Stomach smooth muscle (tissue), 2 donors: ENCODE measurements at regions not wholly inside any gene's neighbourhood (a gene's known extent, or its start where the extent isn't known, plus 50 kb on each side); places are given as distances from the start of the nearest gene placed in this dataset.
"Not testable (repeated sequence)": the region's sequence is repeated elsewhere in the genome, so short reads cannot be mapped to it uniquely, and the experiment has no call there.

Source experiments
- H3K27ac ChIP-seq: one replicate; pipeline ENCODE4 v1.7.0; 2013; ENCODE audit warnings: mild to moderate bottlenecking, low read length, inconsistent platforms
- H3K27me3 ChIP-seq, 2 donors: one replicate each; pipeline ENCODE4 v1.7.0; 2013; ENCODE audit warnings: low read length in 2 of 2; ENCODE audit not compliant: insufficient read depth in 2 of 2, control insufficient read depth in 1 of 2
- H3K36me3 ChIP-seq, 2 donors: one replicate each; pipeline ENCODE4 v1.7.0; 2013; ENCODE audit warnings: low read length in 2 of 2; ENCODE audit not compliant: control insufficient read depth in 2 of 2, insufficient read depth in 2 of 2
- H3K4me1 ChIP-seq: one replicate; pipeline ENCODE4 v1.7.0; 2013; ENCODE audit warnings: low read length; ENCODE audit not compliant: control insufficient read depth, insufficient read depth
- H3K4me3 ChIP-seq, 2 donors: one replicate each; pipeline ENCODE4 v1.7.0; 2013; ENCODE audit warnings: low read length in 2 of 2
- H3K9ac ChIP-seq, 2 donors: one replicate each; pipeline ENCODE4 v1.7.0; 2013; ENCODE audit warnings: low read length in 2 of 2, mild to moderate bottlenecking in 1 of 2
- H3K9me3 ChIP-seq, 2 donors: one replicate each; pipeline ENCODE4 v1.7.0; 2013; ENCODE audit warnings: low read length in 2 of 2; ENCODE audit not compliant: control insufficient read depth in 2 of 2
- donor health status: healthy.
- donor health status: Pancreatic carcinoma.

DNA sequence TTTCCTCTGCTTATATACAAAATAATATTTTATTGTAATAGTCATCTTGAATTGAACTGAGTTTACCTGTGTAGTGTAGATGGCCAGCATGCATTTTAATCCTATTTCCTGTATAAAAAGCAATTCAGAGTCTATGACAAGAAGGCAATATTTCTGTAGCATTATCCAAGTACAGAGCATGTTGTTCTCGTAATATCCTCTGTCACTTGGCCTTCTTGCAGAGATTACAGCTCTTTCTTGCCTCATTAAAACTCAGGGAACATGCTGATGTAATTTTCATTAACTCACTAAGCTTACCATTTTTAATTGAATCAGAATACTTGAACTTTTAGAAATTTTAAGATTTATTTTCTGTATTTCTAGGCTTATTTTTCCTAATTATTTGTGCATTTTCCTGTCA, 203.3 kb upstream of the AGTR1 start:
- Histone ChIP-seq H3K27ac (no peak overlapping the region), H3K4me3 (no peak overlapping the region), H3K27me3 (no peaks in the 10 kb centered on the region), H3K36me3 (no peaks in the 10 kb centered on the region), H3K4me1 (no peaks in the 10 kb centered on the region), H3K9ac (no peak overlapping the region), H3K9me3 (no peaks in the 10 kb centered on the region)

DNA sequence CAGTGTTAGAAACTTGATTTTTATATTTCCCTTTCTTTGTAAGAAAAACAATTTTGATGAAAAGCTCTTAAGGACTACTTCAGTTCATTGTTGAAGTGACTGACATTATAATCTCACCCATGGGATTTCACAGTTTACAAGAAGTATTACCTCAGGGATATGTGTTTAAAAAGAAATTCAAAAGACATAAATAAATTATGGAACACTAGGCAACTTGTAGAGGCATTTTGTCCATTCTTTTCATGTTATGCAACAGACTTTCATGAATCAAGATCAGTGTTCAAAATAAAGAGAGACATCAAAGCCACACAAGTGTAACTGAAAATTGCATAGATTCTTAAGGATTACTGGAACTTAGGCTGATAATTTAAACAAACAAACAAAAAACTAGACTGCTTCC, 196.8 kb upstream of the AGTR1 start:
- Histone ChIP-seq H3K9ac (no peak overlapping the region), H3K36me3 (no peaks in the 10 kb centered on the region), H3K27me3 (no peaks in the 10 kb centered on the region), H3K4me3 (no peak overlapping the region), H3K4me1 (no peaks in the 10 kb centered on the region), H3K9me3 (no peaks in the 10 kb centered on the region), H3K27ac (no peak overlapping the region)

- Histone ChIP-seq H3K27ac (no peak overlapping the region), H3K9me3 (no peaks in the 10 kb centered on the region), H3K27me3 (no peaks in the 10 kb centered on the region), H3K4me1 (no peaks in the 10 kb centered on the region), H3K9ac (no peak overlapping the region), H3K4me3 (no peak overlapping the region), H3K36me3 (no peaks in the 10 kb centered on the region)
Observed at GRCh38 chr3:148510116-148510515, 187.6 kb upstream of the AGTR1 start.

- H3K27me3 ChIP-seq, result no peaks in the 10 kb centered on the region
- H3K27ac ChIP-seq, result no peak overlapping the region
- no peaks in the 10 kb centered on the region for H3K4me1 ChIP-seq
- H3K9ac ChIP-seq, result no peak overlapping the region
- H3K36me3 ChIP-seq, result no peaks in the 10 kb centered on the region
- no peaks in the 10 kb centered on the region for H3K9me3 ChIP-seq
- no peak overlapping the region for H3K4me3 ChIP-seq
Observed at GRCh38 chr3:148510561-148510960, 187.1 kb upstream of the AGTR1 start.

DNA sequence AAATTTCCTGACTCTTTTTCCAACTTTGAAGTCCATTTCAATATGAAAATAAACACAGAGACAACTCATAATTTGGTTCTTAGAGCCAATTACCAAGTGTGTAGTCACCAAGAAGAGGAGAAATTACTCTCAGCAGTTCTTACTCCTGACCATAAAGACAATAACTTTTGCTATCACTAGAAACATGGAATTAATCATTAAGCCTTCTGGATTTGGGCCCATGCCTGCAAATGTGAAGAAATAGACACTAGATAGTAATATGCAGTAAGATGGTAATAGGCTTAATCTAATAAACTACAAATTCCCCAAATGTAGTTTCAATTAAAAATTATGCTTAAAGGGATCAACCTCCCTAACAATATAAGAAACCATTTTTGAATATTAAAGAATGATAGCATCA, 185.1 kb upstream of the AGTR1 start:
- H3K27ac ChIP-seq, result no peak overlapping the region
- H3K4me3 ChIP-seq, result no peak overlapping the region
- no peak overlapping the region for H3K9ac ChIP-seq

DNA sequence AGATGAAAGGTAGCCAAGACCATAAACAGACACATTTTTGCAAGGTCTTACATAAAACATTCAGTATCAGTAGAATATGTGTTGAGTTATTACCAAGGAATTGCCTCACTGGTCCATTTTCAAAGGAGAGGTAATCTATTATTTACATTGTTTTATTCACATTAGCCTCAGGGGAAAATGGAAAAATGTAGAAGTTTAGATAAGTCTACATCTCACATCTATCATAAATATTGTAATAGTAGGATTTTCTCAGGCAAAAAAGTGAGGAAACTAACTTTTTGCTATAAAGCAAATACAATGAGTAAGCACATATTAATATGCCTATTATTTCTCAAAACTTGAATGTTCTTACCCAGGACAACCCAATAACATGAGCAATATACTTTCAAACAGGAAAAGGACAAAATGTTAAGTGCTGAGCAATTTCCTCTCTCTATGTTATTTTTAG, 184.6 kb upstream of the AGTR1 start:
- Histone ChIP-seq H3K4me3 (no peak overlapping the region), H3K4me1 (no peaks in the 10 kb centered on the region), H3K9me3 (no peaks in the 10 kb centered on the region), H3K36me3 (no peaks in the 10 kb centered on the region), H3K27me3 (no peaks in the 10 kb centered on the region), H3K27ac (no peak overlapping the region), H3K9ac (no peak overlapping the region)

More for the DNA sequence above, 185.1 kb upstream of the AGTR1 start:
- H3K4me1 ChIP-seq, result no peaks in the 10 kb centered on the region
- H3K27me3 ChIP-seq, result no peaks in the 10 kb centered on the region
- no peaks in the 10 kb centered on the region for H3K36me3 ChIP-seq
- no peaks in the 10 kb centered on the region for H3K9me3 ChIP-seq

DNA sequence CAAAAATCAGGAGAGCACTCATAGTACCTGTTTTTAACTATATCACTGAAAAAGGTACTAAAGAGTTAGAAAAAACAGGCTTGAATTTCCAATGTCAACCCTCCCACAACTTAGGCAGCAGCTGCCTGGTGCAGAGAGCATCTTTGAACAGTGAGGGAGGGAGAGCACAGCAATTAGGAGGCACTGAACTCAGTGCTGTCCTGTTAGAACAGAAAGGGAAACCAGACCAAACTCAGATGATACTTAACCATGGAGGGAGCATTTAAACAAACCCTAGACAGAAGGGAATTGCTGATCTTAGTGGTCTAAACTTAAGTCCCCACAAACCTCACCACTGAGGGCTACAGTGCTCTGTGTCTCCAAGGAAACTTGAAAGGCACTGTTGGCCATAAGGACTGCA, 179.2 kb upstream of the AGTR1 start:
- H3K36me3 ChIP-seq, result no peaks in the 10 kb centered on the region
- H3K9ac ChIP-seq, result no peak overlapping the region
- no peaks in the 10 kb centered on the region for H3K4me1 ChIP-seq
- no peaks in the 10 kb centered on the region for H3K9me3 ChIP-seq
- no peak overlapping the region for H3K27ac ChIP-seq
- H3K4me3 ChIP-seq, result no peak overlapping the region
- H3K27me3 ChIP-seq, result no peaks in the 10 kb centered on the region

DNA sequence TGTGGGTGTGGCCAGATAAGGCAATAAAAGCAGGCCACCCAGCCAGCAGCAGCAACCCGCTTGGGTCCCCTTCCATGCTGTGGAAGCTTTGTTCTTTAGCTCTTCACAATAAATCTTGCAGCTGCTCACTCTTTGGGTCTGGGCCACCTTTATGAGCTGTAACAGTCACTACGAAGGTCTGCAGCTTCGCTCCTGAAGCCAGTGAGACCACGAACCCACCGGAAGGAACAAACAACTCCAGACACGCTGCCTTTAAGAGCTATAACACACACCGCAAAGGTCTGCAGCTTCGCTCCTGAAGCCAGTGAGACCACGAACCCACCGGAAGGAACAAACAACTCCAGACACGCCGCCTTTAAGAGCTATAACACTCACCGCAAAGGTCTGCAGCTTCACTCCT, 172.1 kb upstream of the AGTR1 start:
- not testable (repeated sequence) for H3K4me3 ChIP-seq, H3K27me3 ChIP-seq, H3K9me3 ChIP-seq, H3K27ac ChIP-seq, H3K36me3 ChIP-seq, H3K4me1 ChIP-seq, H3K9ac ChIP-seq

GRCh38 chr3:148528024-148528423, 169.7 kb upstream of the AGTR1 start:
- Histone ChIP-seq H3K4me3 (no peak overlapping the region), H3K27me3 (no peaks in the 10 kb centered on the region), H3K9me3 (no peaks in the 10 kb centered on the region), H3K9ac (no peak overlapping the region), H3K27ac (no peak overlapping the region), H3K36me3 (no peaks in the 10 kb centered on the region), H3K4me1 (no peaks in the 10 kb centered on the region)

- no peak overlapping the region for H3K4me3 ChIP-seq
- H3K36me3 ChIP-seq, result no peaks in the 10 kb centered on the region
- no peak overlapping the region for H3K27ac ChIP-seq
- H3K27me3 ChIP-seq, result no peaks in the 10 kb centered on the region
- H3K4me1 ChIP-seq, result no peaks in the 10 kb centered on the region
- H3K9ac ChIP-seq, result no peak overlapping the region
- H3K9me3 ChIP-seq, result no peaks in the 10 kb centered on the region
Observed at GRCh38 chr3:148531836-148532235, 165.9 kb upstream of the AGTR1 start.

GRCh38 chr3:148532326-148532725, 165.4 kb upstream of the AGTR1 start:
- H3K4me1 ChIP-seq, result no peaks in the 10 kb centered on the region
- no peaks in the 10 kb centered on the region for H3K27me3 ChIP-seq
- no peaks in the 10 kb centered on the region for H3K9me3 ChIP-seq
- no peak overlapping the region for H3K27ac ChIP-seq
- no peaks in the 10 kb centered on the region for H3K36me3 ChIP-seq
- no peak overlapping the region for H3K9ac ChIP-seq
- no peak overlapping the region for H3K4me3 ChIP-seq

GRCh38 chr3:148532774-148533173, 164.9 kb upstream of the AGTR1 start:
- H3K36me3 ChIP-seq, result no peaks in the 10 kb centered on the region
- H3K27me3 ChIP-seq, result no peaks in the 10 kb centered on the region
- H3K4me3 ChIP-seq, result no peak overlapping the region
- no peaks in the 10 kb centered on the region for H3K9me3 ChIP-seq
- H3K27ac ChIP-seq, result no peak overlapping the region
- H3K4me1 ChIP-seq, result no peaks in the 10 kb centered on the region
- no peak overlapping the region for H3K9ac ChIP-seq
